ENCODE measurements at regions not wholly inside any gene's neighbourhood (a gene's known extent, or its start where the extent isn't known, plus 50 kb on each side); places are given as distances from the start of the nearest gene placed in this dataset.

GRCh38 chr3:35380196-35380595 is 259.1 kb upstream of the ARPP21 start:
- TF ChIP-seq POLR2A (IDR thresholded peaks at IDR 0.05; ENCODE audit: low read length) (no peak), GATA1 (IDR thresholded peaks at IDR 0.05; ENCODE audit: low read depth, low read length) (no peak)
